HEK293T (cell line): ENCODE measurements at regions not wholly inside any gene's neighbourhood (a gene's known extent, or its start where the extent isn't known, plus 50 kb on each side); places are given as distances from the start of the nearest gene placed in this dataset.

Experiments
- CTCF ChIA-PET: fragments of 350-600 bp; formaldehyde crosslinking; extraction: SDS; loops from one replicate; lab custom pipeline; 2021; ENCODE audit warnings: antibody characterized with exemption, inconsistent platforms; lab: Yijun Ruan, JAX
- POLR2A ChIA-PET: fragments of 350-600 bp; formaldehyde crosslinking; extraction: SDS; loops from one replicate; lab custom pipeline; 2020; ENCODE audit warnings: antibody characterized with exemption, inconsistent platforms; lab: Yijun Ruan, JAX
- DNase-seq: peaks from one replicate; pipeline ENCODE4 v3.0.0; 2012; ENCODE audit warnings: mixed read lengths; ENCODE audit errors: extremely low spot score
- ARNT ChIP-seq: fragments of 450-650 bp; IDR thresholded peaks from 2 replicates; pipeline ENCODE4 v1.6.1; 2017; ENCODE audit warnings: mild to moderate bottlenecking
- BHLHE40 ChIP-seq: fragments of 450-650 bp; IDR thresholded peaks from 2 replicates; pipeline ENCODE4 v1.6.1; 2016; ENCODE audit warnings: mild to moderate bottlenecking, moderate library complexity, borderline replicate concordance
- CTBP1 ChIP-seq: fragments of 450-650 bp; IDR thresholded peaks from 2 replicates; pipeline ENCODE4 v1.6.1; 2016; ENCODE audit warnings: borderline replicate concordance
- ELF4 ChIP-seq: fragments of 450-650 bp; IDR thresholded peaks from 2 replicates; pipeline ENCODE4 v1.6.1; 2017; ENCODE audit warnings: antibody characterized with exemption
- FOXA1 ChIP-seq: fragments of 450-650 bp; IDR thresholded peaks from 2 replicates; pipeline ENCODE4 v1.6.1; 2016; ENCODE audit warnings: mild to moderate bottlenecking
- FOXK2 ChIP-seq: fragments of 450-650 bp; IDR thresholded peaks from 2 replicates; pipeline ENCODE4 v1.6.1; 2016; ENCODE audit warnings: mild to moderate bottlenecking
- FOXM1 ChIP-seq: fragments of 450-650 bp; IDR thresholded peaks from 2 replicates; pipeline ENCODE4 v1.6.1; 2017; ENCODE audit warnings: mild to moderate bottlenecking, borderline replicate concordance
- HDGF ChIP-seq: fragments of 450-650 bp; IDR thresholded peaks from 2 replicates; pipeline ENCODE4 v1.6.1; 2017; ENCODE audit warnings: antibody characterized with exemption, borderline replicate concordance
- L3MBTL2 ChIP-seq: fragments of 450-650 bp; conservative IDR thresholded peaks from 2 replicates; pipeline ENCODE4 v1.6.1; 2016; ENCODE audit warnings: mild to moderate bottlenecking
- LEF1 ChIP-seq: fragments of 450-650 bp; IDR thresholded peaks from 2 replicates; pipeline ENCODE4 v1.6.1; 2017; ENCODE audit warnings: mild to moderate bottlenecking, borderline replicate concordance
- NFRKB ChIP-seq: fragments of 450-650 bp; IDR thresholded peaks from 2 replicates; pipeline ENCODE4 v1.6.1; 2016; ENCODE audit warnings: mild to moderate bottlenecking, moderate library complexity
- SP1 ChIP-seq: fragments of 450-650 bp; IDR thresholded peaks from 2 replicates; pipeline ENCODE4 v1.6.1; 2017
- SUZ12 ChIP-seq: fragments of 450-650 bp; IDR thresholded peaks from 2 replicates; pipeline ENCODE4 v1.6.1; 2016; ENCODE audit warnings: mild to moderate bottlenecking
- TARDBP ChIP-seq: fragments of 450-650 bp; IDR thresholded peaks from 2 replicates; pipeline ENCODE4 v1.6.1; 2016
- ZNF384 ChIP-seq: fragments of 450-650 bp; IDR thresholded peaks from 2 replicates; pipeline ENCODE4 v1.6.1; 2016
- TF ChIP-seq, protein P1 (sequence below): fragments of 450-650 bp; IDR thresholded peaks from 2 replicates; pipeline ENCODE4 v1.6.1; 2016

DNA sequence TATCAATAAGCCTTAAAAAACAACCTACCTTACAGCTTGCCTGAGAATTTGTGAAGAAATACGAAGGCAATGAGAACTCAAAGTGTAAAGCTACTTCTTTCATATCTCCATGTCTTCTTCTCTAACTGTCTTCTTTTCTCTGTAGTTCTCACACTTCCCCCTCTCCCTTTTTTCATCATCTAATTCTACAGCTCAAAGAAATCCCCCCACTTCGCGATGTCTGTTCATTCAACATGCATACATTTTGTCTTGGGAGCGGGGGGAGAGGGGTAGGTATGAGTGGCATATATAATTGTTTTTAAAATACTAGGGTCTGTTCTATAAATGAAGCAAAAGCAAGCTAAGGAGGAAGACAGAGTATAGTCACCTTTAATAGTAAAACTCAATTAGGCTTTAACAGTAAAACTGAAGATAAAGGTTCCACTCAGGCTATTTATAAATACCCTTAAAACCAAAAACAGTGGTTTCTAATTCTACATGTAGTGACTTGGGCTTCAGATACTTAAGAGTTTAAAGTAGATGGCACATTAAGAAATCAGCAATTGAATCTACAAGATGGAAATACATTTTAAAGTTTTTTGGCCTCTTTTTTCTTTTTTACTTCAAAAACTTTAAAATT, 106.9 kb downstream of the KLF12 start:
- TF ChIP-seq CTBP1 (no peak), FOXK2 (no peak), TARDBP (no peak), L3MBTL2 (no peak)
- CTCF ChIA-PET = interaction anchor here (0.6 kb wide), 1 partner anchor 55 kb away, joined by 3 read pairs; no protein-coding TSS in a partner anchor
- POLR2A ChIA-PET = no interaction called here
- DNase-seq = no peak

DNA sequence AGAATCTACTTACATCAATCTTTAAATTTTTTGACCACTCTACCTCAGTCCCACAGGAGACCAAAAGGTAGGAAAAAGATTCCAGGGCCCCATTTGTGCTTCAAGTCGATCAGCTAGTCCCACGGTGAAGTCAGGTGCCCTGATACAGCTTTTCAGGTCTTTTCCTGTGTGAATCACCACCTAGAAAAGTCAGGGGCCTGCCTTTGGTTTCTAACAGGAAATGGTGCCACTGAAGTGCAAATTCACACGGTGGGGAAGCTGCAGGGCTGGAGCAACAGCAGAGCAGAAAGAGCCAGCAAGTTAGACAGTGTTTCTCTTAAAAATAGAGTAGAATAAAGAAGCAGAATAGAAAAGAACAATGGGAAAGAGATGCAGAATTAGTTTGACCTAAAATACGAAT, 107.5 kb downstream of the KLF12 start:
- no peak for DNase-seq
- ChIA-PET POLR2A (no interaction called here), CTCF (no interaction called here)
- TF ChIP-seq FOXK2 (no peak), FOXM1 (no peak), FOXA1 (no peak), ZNF384 (no peak), BHLHE40 (no peak), LEF1 (no peak)

DNA sequence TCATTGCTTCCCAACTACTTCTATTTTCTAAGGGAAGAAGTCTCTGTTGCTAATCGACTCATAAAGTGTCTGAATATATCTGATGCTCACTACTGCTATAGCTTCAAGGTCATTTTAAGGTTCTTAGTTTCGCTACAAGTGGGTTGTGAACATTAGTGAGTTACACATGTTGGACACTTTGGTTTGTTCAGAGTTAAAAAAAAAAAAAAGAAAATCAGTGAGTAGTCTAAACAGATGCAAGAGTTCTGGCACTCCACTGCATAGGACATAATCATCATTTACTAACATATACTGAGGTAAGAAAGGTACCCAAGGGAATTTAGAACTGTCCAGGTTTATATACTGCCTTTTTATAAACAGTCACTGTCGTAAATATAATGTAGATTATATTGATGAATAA, 108.8 kb downstream of the KLF12 start:
- TF ChIP-seq, protein P1, sequence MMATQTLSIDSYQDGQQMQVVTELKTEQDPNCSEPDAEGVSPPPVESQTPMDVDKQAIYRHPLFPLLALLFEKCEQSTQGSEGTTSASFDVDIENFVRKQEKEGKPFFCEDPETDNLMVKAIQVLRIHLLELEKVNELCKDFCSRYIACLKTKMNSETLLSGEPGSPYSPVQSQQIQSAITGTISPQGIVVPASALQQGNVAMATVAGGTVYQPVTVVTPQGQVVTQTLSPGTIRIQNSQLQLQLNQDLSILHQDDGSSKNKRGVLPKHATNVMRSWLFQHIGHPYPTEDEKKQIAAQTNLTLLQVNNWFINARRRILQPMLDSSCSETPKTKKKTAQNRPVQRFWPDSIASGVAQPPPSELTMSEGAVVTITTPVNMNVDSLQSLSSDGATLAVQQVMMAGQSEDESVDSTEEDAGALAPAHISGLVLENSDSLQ = no peak
- no peak for TF ChIP-seq ELF4
- ChIA-PET POLR2A (no interaction called here), CTCF (interaction anchor here (0.7 to 2.2 kb wide), 2 partner anchors 15 to 1058 kb away, joined by 4 to 8 read pairs; no protein-coding TSS in a partner anchor)
- no peak for DNase-seq

DNA sequence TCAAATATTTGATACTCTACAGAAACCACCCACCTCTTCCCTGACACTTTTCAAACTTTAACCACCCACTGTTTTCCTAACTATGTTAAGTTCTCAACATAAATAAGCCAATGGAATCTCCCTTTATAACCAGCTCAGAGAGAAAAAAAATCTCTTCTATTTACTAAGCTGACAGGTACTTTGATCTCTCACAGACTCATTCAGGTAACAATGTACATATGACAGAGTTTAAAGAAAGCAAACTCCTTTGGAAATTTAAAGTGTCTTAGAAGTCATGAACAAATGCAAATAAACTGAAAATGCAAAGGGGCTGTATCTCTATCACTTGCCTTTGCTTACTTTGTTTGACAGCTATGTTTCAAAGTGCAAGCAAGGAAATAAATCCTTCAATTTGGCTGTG, 109.3 kb downstream of the KLF12 start:
- no peak for TF ChIP-seq ARNT
- TF ChIP-seq SP1 = no peak
- TF ChIP-seq, protein P1 = no peak
- TF ChIP-seq SUZ12 = no peak
- no peak for TF ChIP-seq ELF4
- TF ChIP-seq LEF1 = no peak
- TF ChIP-seq BHLHE40 = no peak
- TF ChIP-seq FOXA1 = no peak
- TF ChIP-seq FOXM1 = no peak
- TF ChIP-seq FOXK2 = no peak
- no peak for TF ChIP-seq ZNF384
- no peak for TF ChIP-seq TARDBP
- no peak for TF ChIP-seq CTBP1
- no peak for TF ChIP-seq NFRKB
- no peak for DNase-seq
- CTCF ChIA-PET = interaction anchor here (0.7 to 2.2 kb wide), 2 partner anchors 16 to 1057 kb away, joined by 4 to 8 read pairs; no protein-coding TSS in a partner anchor
- POLR2A ChIA-PET = no interaction called here

DNA sequence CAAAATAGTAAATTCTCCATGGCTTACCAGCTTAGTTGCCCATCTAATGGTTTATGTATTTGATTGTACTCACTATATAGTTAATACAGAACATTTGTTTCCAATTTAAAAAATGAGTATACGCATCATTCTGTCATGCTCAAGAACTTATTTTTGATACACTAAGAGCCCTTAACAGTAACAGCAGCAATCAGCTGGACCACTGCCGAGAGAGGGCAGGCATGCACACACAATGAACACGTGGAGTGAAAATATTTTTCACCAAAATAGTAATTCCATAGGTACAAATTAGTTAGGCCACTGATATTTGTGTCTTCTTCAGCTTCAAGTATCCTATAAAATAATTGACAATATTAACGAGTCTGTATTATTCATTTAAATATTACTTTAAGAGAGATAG, 109.9 kb downstream of the KLF12 start:
- ChIA-PET POLR2A (no interaction called here), CTCF (interaction anchor here (2.2 kb wide), 1 partner anchor 16 kb away, joined by 8 read pairs; no protein-coding TSS in a partner anchor)
- TF ChIP-seq ARNT = no peak
- no peak for TF ChIP-seq SUZ12
- no peak for TF ChIP-seq FOXK2
- no peak for TF ChIP-seq ELF4
- no peak for TF ChIP-seq SP1
- DNase-seq = no peak

DNA sequence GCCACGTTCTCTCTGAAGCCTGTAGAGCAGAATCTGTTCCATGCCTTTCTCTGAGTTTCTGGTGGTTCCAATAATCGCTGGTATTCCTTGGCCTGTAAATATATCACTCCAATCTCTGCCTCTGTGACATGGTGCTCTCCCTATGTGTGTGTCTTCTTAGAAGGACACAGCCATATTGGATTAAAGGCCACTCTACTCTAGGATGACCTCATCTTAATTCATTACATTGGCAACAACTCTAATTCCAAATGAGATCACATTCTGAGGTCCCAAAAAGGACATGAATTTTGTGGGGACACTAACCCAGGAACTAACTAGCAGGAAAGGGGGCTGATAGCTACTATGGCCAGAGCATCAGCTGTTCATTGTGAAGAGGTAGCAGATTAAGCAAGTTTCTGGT, 110.7 kb downstream of the KLF12 start:
- ChIA-PET CTCF (no interaction called here), POLR2A (no interaction called here)
- DNase-seq = no peak
- TF ChIP-seq TARDBP = no peak
- TF ChIP-seq SUZ12 = no peak
- no peak for TF ChIP-seq CTBP1
- TF ChIP-seq, protein P1 = no peak
- no peak for TF ChIP-seq LEF1
- TF ChIP-seq ARNT = no peak
- TF ChIP-seq ELF4 = no peak
- no peak for TF ChIP-seq FOXK2
- TF ChIP-seq HDGF = no peak
- TF ChIP-seq BHLHE40 = no peak
- TF ChIP-seq FOXA1 = no peak
- TF ChIP-seq SP1 = no peak
- TF ChIP-seq L3MBTL2 = no peak
- no peak for TF ChIP-seq FOXM1
- TF ChIP-seq ZNF384 = no peak
- no peak for TF ChIP-seq NFRKB

DNA sequence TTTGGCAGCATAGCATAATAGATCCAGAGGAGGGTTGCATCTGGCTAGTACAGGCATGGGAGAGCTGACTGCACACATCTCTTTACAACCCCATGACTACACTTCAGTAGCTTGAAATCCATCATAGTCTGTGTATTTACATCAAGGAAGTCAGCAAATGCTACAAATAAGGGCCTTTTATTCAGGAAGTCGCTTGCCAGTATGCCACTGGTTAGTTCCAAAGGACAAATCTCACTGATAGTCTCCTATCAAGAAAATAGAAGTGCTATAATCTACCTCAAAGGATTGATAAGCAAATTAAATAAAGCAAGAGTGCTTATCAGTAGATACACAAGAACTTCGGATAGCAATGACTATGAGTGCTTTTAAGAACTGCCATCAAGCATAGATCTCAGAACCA, 112.7 kb downstream of the KLF12 start:
- DNase-seq = no peak
- ChIA-PET POLR2A (no interaction called here), CTCF (no interaction called here)
- no peak for TF ChIP-seq LEF1
- no peak for TF ChIP-seq ARNT
- TF ChIP-seq BHLHE40 = no peak
- TF ChIP-seq L3MBTL2 = no peak
- no peak for TF ChIP-seq NFRKB
